Stimulated activated effector memory CD8-positive, alpha-beta T cell treated with anti-CD3 and anti-CD28 coated beads, Interleukin-12 subunit alpha, Interleukin-12 subunit beta, amount 100 ng/mL, for 72 hours (primary cell): ENCODE measurements at regions not wholly inside any gene's neighbourhood (a gene's known extent, or its start where the extent isn't known, plus 50 kb on each side); places are given as distances from the start of the nearest gene placed in this dataset.
A peak's percentile ranks its signal among the peaks of the same experiment; 100 is the strongest.

Experiments
- ATAC-seq: fragments of 150-1000 bp; cut with Tn5 transposase; 2 replicates; pipeline ENCODE4 v1.10.0; 2021
- DNase-seq, 2 donors: peaks; one replicate each; pipeline ENCODE4 v3.0.0; 2021 to 2022; ENCODE audit warnings: low spot score in 2 of 2
- H3K27ac Mint-ChIP-seq: one replicate; pipeline ENCODE4 v1.8.0; 2022; ENCODE audit warnings: mild to moderate bottlenecking, mixed read lengths
- H3K36me3 Mint-ChIP-seq: one replicate; pipeline ENCODE4 v1.8.0; 2022; ENCODE audit warnings: mild to moderate bottlenecking, mixed read lengths
- H3K4me1 Mint-ChIP-seq: one replicate; pipeline ENCODE4 v1.8.0; 2022; ENCODE audit warnings: mixed read lengths
- H3K4me3 Mint-ChIP-seq: one replicate; pipeline ENCODE4 v1.8.0; 2022; ENCODE audit warnings: mild to moderate bottlenecking, mixed read lengths
- H3K9me3 Mint-ChIP-seq: one replicate; pipeline ENCODE4 v1.8.0; 2022; ENCODE audit warnings: mixed read lengths

GRCh38 chr2:238730001-238730669 lies 117.8 kb upstream of the TWIST2 start:
- ATAC-seq (no peak), DNase-seq (peak in 1 of 2 donors; percentile 29)
- Mint-ChIP-seq H3K4me1 (no peaks in the 10 kb centered on the region), H3K27ac (no peak overlapping the region), H3K9me3 (peaks cover 3% of the 10 kb centered on the region), H3K36me3 (no peaks in the 10 kb centered on the region), H3K4me3 (no peak overlapping the region)

- no peak overlapping the region for H3K27ac Mint-ChIP-seq
- DNase-seq (no peak), ATAC-seq (no peak)
- H3K36me3 Mint-ChIP-seq: no peaks in the 10 kb centered on the region
- no peaks in the 10 kb centered on the region for H3K4me1 Mint-ChIP-seq
- peaks cover 3% of the 10 kb centered on the region for H3K9me3 Mint-ChIP-seq
- H3K4me3 Mint-ChIP-seq: no peak overlapping the region
Measured at GRCh38 chr2:238730881-238731280, 117.0 kb upstream of the TWIST2 start.

- no peak for DNase-seq
- no peak overlapping the region for H3K4me3 Mint-ChIP-seq
Measured at GRCh38 chr2:238731961-238732360, 115.9 kb upstream of the TWIST2 start.

GRCh38 chr2:238738917-238739316 lies 109.0 kb upstream of the TWIST2 start:
- Mint-ChIP-seq H3K9me3 (no peaks in the 10 kb centered on the region), H3K36me3 (no peaks in the 10 kb centered on the region), H3K4me1 (no peaks in the 10 kb centered on the region), H3K4me3 (no peak overlapping the region), H3K27ac (no peak overlapping the region)
- ATAC-seq (no peak), DNase-seq (no peak)

More at GRCh38 chr2:238731961-238732360, 115.9 kb upstream of the TWIST2 start:
- H3K36me3 Mint-ChIP-seq: no peaks in the 10 kb centered on the region
- ATAC-seq: no peak
- no peak overlapping the region for H3K27ac Mint-ChIP-seq
- H3K9me3 Mint-ChIP-seq: peaks cover 3% of the 10 kb centered on the region
- no peaks in the 10 kb centered on the region for H3K4me1 Mint-ChIP-seq

GRCh38 chr2:238739668-238740067 lies 108.2 kb upstream of the TWIST2 start:
- DNase-seq (no peak), ATAC-seq (no peak)
- H3K9me3 Mint-ChIP-seq: no peaks in the 10 kb centered on the region
- no peak overlapping the region for H3K4me3 Mint-ChIP-seq
- no peaks in the 10 kb centered on the region for H3K36me3 Mint-ChIP-seq
- no peak overlapping the region for H3K27ac Mint-ChIP-seq
- no peaks in the 10 kb centered on the region for H3K4me1 Mint-ChIP-seq

- H3K27ac Mint-ChIP-seq: no peak overlapping the region
- H3K36me3 Mint-ChIP-seq: no peaks in the 10 kb centered on the region
- DNase-seq (no peak), ATAC-seq (no peak)
- no peak overlapping the region for H3K4me3 Mint-ChIP-seq
- no peaks in the 10 kb centered on the region for H3K4me1 Mint-ChIP-seq
- H3K9me3 Mint-ChIP-seq: no peaks in the 10 kb centered on the region
Measured at GRCh38 chr2:238741277-238741676, 106.6 kb upstream of the TWIST2 start.

- no peaks in the 10 kb centered on the region for H3K36me3 Mint-ChIP-seq
- H3K9me3 Mint-ChIP-seq: no peaks in the 10 kb centered on the region
- no peak overlapping the region for H3K4me3 Mint-ChIP-seq
- no peaks in the 10 kb centered on the region for H3K4me1 Mint-ChIP-seq
- DNase-seq (no peak), ATAC-seq (no peak)
- H3K27ac Mint-ChIP-seq: no peak overlapping the region
Measured at GRCh38 chr2:238742066-238742465, 105.8 kb upstream of the TWIST2 start.

- Mint-ChIP-seq H3K36me3 (no peaks in the 10 kb centered on the region), H3K9me3 (no peaks in the 10 kb centered on the region), H3K27ac (no peak overlapping the region), H3K4me1 (no peaks in the 10 kb centered on the region), H3K4me3 (no peak overlapping the region)
- no peak for ATAC-seq
- DNase-seq: no peak
Measured at GRCh38 chr2:238742664-238743063, 105.2 kb upstream of the TWIST2 start.

GRCh38 chr2:238743243-238744065 lies 104.4 kb upstream of the TWIST2 start:
- ATAC-seq (no peak), DNase-seq (no peak)
- Mint-ChIP-seq H3K27ac (no peak overlapping the region), H3K4me3 (no peak overlapping the region), H3K36me3 (no peaks in the 10 kb centered on the region), H3K9me3 (no peaks in the 10 kb centered on the region), H3K4me1 (no peaks in the 10 kb centered on the region)

- Mint-ChIP-seq H3K27ac (no peak overlapping the region), H3K36me3 (no peaks in the 10 kb centered on the region), H3K4me1 (no peaks in the 10 kb centered on the region), H3K4me3 (no peak overlapping the region), H3K9me3 (peaks cover 6% of the 10 kb centered on the region)
- no peak for ATAC-seq
- no peak for DNase-seq
Measured at GRCh38 chr2:238744951-238745350, 102.9 kb upstream of the TWIST2 start.

GRCh38 chr2:238745997-238746396 lies 101.9 kb upstream of the TWIST2 start:
- no peaks in the 10 kb centered on the region for H3K36me3 Mint-ChIP-seq
- H3K27ac Mint-ChIP-seq: no peak overlapping the region
- no peaks in the 10 kb centered on the region for H3K4me1 Mint-ChIP-seq
- H3K9me3 Mint-ChIP-seq: peaks cover 9% of the 10 kb centered on the region
- DNase-seq (no peak), ATAC-seq (no peak)
- no peak overlapping the region for H3K4me3 Mint-ChIP-seq

GRCh38 chr2:238747114-238747513 lies 100.8 kb upstream of the TWIST2 start:
- Mint-ChIP-seq H3K27ac (no peak overlapping the region), H3K36me3 (no peaks in the 10 kb centered on the region), H3K9me3 (peaks cover 9% of the 10 kb centered on the region), H3K4me3 (no peak overlapping the region), H3K4me1 (no peaks in the 10 kb centered on the region)
- DNase-seq: no peak
- no peak for ATAC-seq

- ATAC-seq: no peak
- no peaks in the 10 kb centered on the region for H3K4me1 Mint-ChIP-seq
- no peak for DNase-seq
- H3K27ac Mint-ChIP-seq: no peak overlapping the region
- H3K36me3 Mint-ChIP-seq: no peaks in the 10 kb centered on the region
- H3K4me3 Mint-ChIP-seq: no peak overlapping the region
- peaks cover 9% of the 10 kb centered on the region for H3K9me3 Mint-ChIP-seq
Measured at GRCh38 chr2:238747557-238747956, 100.3 kb upstream of the TWIST2 start.

GRCh38 chr2:238750212-238750904 lies 97.5 kb upstream of the TWIST2 start:
- peaks cover 9% of the 10 kb centered on the region for H3K9me3 Mint-ChIP-seq
- H3K4me3 Mint-ChIP-seq: no peak overlapping the region
- H3K36me3 Mint-ChIP-seq: no peaks in the 10 kb centered on the region
- DNase-seq (no peak), ATAC-seq (no peak)
- no peak overlapping the region for H3K27ac Mint-ChIP-seq
- no peaks in the 10 kb centered on the region for H3K4me1 Mint-ChIP-seq

- Mint-ChIP-seq H3K27ac (no peak overlapping the region), H3K4me3 (no peak overlapping the region)
- no peak for DNase-seq
Measured at GRCh38 chr2:238754259-238754658, 93.6 kb upstream of the TWIST2 start.

GRCh38 chr2:238761868-238762267 lies 86.0 kb upstream of the TWIST2 start:
- no peak for ATAC-seq
- Mint-ChIP-seq H3K36me3 (no peaks in the 10 kb centered on the region), H3K4me3 (no peak overlapping the region), H3K9me3 (no peaks in the 10 kb centered on the region), H3K4me1 (no peaks in the 10 kb centered on the region), H3K27ac (no peak overlapping the region)
- DNase-seq: no peak

More at GRCh38 chr2:238754259-238754658, 93.6 kb upstream of the TWIST2 start:
- peaks cover 5% of the 10 kb centered on the region for H3K9me3 Mint-ChIP-seq
- H3K36me3 Mint-ChIP-seq: no peaks in the 10 kb centered on the region
- ATAC-seq: no peak
- H3K4me1 Mint-ChIP-seq: no peaks in the 10 kb centered on the region
